ENCODE measurements at regions not wholly inside any gene's neighbourhood (a gene's known extent, or its start where the extent isn't known, plus 50 kb on each side); places are given as distances from the start of the nearest gene placed in this dataset.

DNA sequence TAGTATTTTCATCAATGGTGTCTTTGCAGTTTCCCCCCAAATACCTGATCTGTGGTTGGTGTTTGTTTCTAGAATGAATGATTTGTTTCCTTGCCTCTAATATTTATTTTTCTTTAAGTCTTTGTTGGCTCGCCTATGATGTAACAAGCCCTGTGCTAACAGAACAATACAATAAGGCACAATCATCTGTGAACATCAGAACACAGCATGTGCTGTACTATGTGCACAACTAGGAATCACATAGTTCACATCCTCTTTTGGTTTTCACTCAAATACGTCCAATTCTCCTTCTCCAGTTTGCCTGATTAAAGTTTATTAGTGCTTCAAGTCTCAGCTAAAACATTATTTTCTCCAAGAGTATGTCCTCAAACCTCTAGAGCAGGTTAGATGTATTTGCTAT lies 613.1 kb downstream of the EPHA7 start:
- H3K4me3 ChIP-seq (ENCODE audit: low read depth, low read length), result no peak overlapping the region
- no peaks in the 10 kb centered on the region for H3K36me3 Mint-ChIP-seq (ENCODE audit: insufficient read depth, unreplicated experiment)
- no peak overlapping the region for H3K27ac Mint-ChIP-seq (ENCODE audit: unreplicated experiment)
- no peaks in the 10 kb centered on the region for H3K4me1 Mint-ChIP-seq (ENCODE audit: low read depth, unreplicated experiment)
- no peaks in the 10 kb centered on the region for H3K27me3 ChIP-seq (replicated peaks; ENCODE audit: control insufficient read depth, insufficient read depth, low read length)
- BruUV-seq (replicated peaks), result no TSS peak
- no peaks in the 10 kb centered on the region for H3K9me3 ChIP-seq
- H3K4me3 Mint-ChIP-seq (ENCODE audit: unreplicated experiment), result no peak overlapping the region
- no peaks in the 10 kb centered on the region for H3K27me3 Mint-ChIP-seq (ENCODE audit: insufficient read depth, unreplicated experiment)
- H3K9me3 Mint-ChIP-seq (ENCODE audit: unreplicated experiment), result no peaks in the 10 kb centered on the region
- no peaks in the 10 kb centered on the region for H3K4me1 ChIP-seq
- TF ChIP-seq, protein P1, sequence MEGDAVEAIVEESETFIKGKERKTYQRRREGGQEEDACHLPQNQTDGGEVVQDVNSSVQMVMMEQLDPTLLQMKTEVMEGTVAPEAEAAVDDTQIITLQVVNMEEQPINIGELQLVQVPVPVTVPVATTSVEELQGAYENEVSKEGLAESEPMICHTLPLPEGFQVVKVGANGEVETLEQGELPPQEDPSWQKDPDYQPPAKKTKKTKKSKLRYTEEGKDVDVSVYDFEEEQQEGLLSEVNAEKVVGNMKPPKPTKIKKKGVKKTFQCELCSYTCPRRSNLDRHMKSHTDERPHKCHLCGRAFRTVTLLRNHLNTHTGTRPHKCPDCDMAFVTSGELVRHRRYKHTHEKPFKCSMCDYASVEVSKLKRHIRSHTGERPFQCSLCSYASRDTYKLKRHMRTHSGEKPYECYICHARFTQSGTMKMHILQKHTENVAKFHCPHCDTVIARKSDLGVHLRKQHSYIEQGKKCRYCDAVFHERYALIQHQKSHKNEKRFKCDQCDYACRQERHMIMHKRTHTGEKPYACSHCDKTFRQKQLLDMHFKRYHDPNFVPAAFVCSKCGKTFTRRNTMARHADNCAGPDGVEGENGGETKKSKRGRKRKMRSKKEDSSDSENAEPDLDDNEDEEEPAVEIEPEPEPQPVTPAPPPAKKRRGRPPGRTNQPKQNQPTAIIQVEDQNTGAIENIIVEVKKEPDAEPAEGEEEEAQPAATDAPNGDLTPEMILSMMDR (IDR thresholded peaks at IDR 0.05; ENCODE audit: insufficient read depth in 1 of 2, low read depth in 1 of 2, low read length in 1 of 2, severe bottlenecking in 1 of 2, unreplicated experiment in 1 of 2), result no peak
- POLR2A ChIA-PET, result no interaction called here
- intact Hi-C loops (cut with micrococcal nuclease; ENCODE audit: unreplicated experiment), result no loop called here
- CTCF ChIA-PET, result no interaction called here
- no peak for DNase-seq
- H3K36me3 ChIP-seq (ENCODE audit: control insufficient read depth, insufficient read depth, low read length), result no peaks in the 10 kb centered on the region

DNA sequence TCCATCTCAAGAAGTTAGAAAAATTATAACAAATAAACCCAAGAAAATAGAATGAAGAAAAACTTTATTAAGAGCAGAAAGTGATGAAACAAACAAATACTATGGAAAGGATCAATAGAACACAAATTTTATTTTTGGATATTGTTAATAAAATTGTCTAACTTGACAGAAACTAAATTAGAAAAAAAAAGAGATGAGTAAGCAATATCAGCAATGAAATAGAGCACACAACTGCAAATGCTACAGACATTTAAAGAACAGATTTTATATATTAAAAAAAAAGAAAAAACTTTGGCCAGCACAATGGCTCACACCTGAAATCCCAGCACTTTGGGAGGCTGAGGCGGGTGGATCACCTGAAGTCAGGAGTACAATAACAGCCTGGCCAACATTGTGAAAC lies 628.0 kb downstream of the EPHA7 start:
- Mint-ChIP-seq H3K36me3 (ENCODE audit: insufficient read depth, unreplicated experiment) (no peaks in the 10 kb centered on the region), H3K4me1 (ENCODE audit: low read depth, unreplicated experiment) (no peaks in the 10 kb centered on the region), H3K9me3 (ENCODE audit: unreplicated experiment) (no peaks in the 10 kb centered on the region), H3K27ac (ENCODE audit: unreplicated experiment) (no peak overlapping the region), H3K27me3 (ENCODE audit: insufficient read depth, unreplicated experiment) (peaks cover 4% of the 10 kb centered on the region), H3K4me3 (ENCODE audit: unreplicated experiment) (no peak overlapping the region)
- Histone ChIP-seq H3K4me3 (ENCODE audit: low read depth, low read length) (no peak overlapping the region), H3K27me3 (replicated peaks; ENCODE audit: control insufficient read depth, insufficient read depth, low read length) (no peaks in the 10 kb centered on the region), H3K9me3 (no peaks in the 10 kb centered on the region), H3K4me1 (no peaks in the 10 kb centered on the region), H3K36me3 (ENCODE audit: control insufficient read depth, insufficient read depth, low read length) (no peaks in the 10 kb centered on the region)
- DNase-seq, result no peak
- TF ChIP-seq, protein P1 (IDR thresholded peaks at IDR 0.05; ENCODE audit: insufficient read depth in 1 of 2, low read depth in 1 of 2, low read length in 1 of 2, severe bottlenecking in 1 of 2, unreplicated experiment in 1 of 2), result no peak
- intact Hi-C loops (cut with micrococcal nuclease; ENCODE audit: unreplicated experiment), result no loop called here
- BruUV-seq (replicated peaks), result no TSS peak
- ChIA-PET POLR2A (no interaction called here), CTCF (no interaction called here)

DNA sequence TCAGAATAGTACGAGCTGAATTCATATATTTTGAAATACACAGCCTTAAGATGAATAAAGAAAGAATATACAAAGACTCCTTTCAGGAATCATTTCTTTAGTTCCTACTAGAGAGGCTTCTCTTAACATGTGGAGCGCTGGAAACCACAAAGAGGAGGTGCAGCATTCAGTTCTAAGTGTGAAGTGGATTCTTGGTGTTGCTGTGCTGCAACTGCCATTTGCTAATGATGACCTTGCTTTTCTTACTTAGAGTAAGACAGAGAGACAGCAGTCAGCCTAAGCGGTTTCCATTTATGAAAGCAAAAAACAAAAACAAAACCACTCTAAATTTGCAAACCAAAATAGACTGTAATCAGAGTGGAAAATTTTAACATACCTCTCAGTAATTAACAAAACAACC lies 629.0 kb downstream of the EPHA7 start:
- ChIA-PET POLR2A (no interaction called here), CTCF (no interaction called here)
- intact Hi-C loops (cut with micrococcal nuclease; ENCODE audit: unreplicated experiment), result no loop called here
- Mint-ChIP-seq H3K4me3 (ENCODE audit: unreplicated experiment) (no peak overlapping the region), H3K9me3 (ENCODE audit: unreplicated experiment) (no peaks in the 10 kb centered on the region), H3K27me3 (ENCODE audit: insufficient read depth, unreplicated experiment) (no peaks in the 10 kb centered on the region), H3K27ac (ENCODE audit: unreplicated experiment) (no peak overlapping the region), H3K4me1 (ENCODE audit: low read depth, unreplicated experiment) (no peaks in the 10 kb centered on the region), H3K36me3 (ENCODE audit: insufficient read depth, unreplicated experiment) (no peaks in the 10 kb centered on the region)
- Histone ChIP-seq H3K4me3 (ENCODE audit: low read depth, low read length) (no peak overlapping the region), H3K27me3 (replicated peaks; ENCODE audit: control insufficient read depth, insufficient read depth, low read length) (no peaks in the 10 kb centered on the region), H3K4me1 (no peaks in the 10 kb centered on the region), H3K36me3 (ENCODE audit: control insufficient read depth, insufficient read depth, low read length) (no peaks in the 10 kb centered on the region), H3K9me3 (no peaks in the 10 kb centered on the region)
- TF ChIP-seq, protein P1 (IDR thresholded peaks at IDR 0.05; ENCODE audit: insufficient read depth in 1 of 2, low read depth in 1 of 2, low read length in 1 of 2, severe bottlenecking in 1 of 2, unreplicated experiment in 1 of 2), result no peak
- no peak for DNase-seq
- no TSS peak for BruUV-seq (replicated peaks)

All from Caco-2 (cell line).